Liver (tissue), 7 donors: ENCODE measurements at regions not wholly inside any gene's neighbourhood (a gene's known extent, or its start where the extent isn't known, plus 50 kb on each side); places are given as distances from the start of the nearest gene placed in this dataset.

Source experiments
- DNase-seq: peaks from one replicate; pipeline ENCODE4 v3.0.0-alpha.2; 2017; ENCODE audit warnings: low spot score
- H3K27ac ChIP-seq, 2 donors: one replicate each; pipeline ENCODE4 v1.7.0; 2013; ENCODE audit warnings: inconsistent platforms in 2 of 2, low read length in 2 of 2, control low read depth in 1 of 2, low read depth in 1 of 2, mild to moderate bottlenecking in 1 of 2
- H3K27me3 ChIP-seq, 4 donors: one replicate each; pipeline versions ENCODE4 v1.6.1 to v1.7.0; 2013; ENCODE audit warnings: low read length in 3 of 4, inconsistent platforms in 1 of 4, mild to moderate bottlenecking in 1 of 4, moderate library complexity in 1 of 4; ENCODE audit not compliant: control insufficient read depth in 4 of 4, insufficient read depth in 4 of 4
- H3K36me3 ChIP-seq, 4 donors: one replicate each; pipeline versions ENCODE4 v1.6.1 to v1.7.0; 2013; ENCODE audit warnings: low read length in 3 of 4, mild to moderate bottlenecking in 3 of 4, low read depth in 1 of 4, moderate library complexity in 1 of 4; ENCODE audit not compliant: control insufficient read depth in 4 of 4, insufficient read depth in 3 of 4
- H3K4me1 ChIP-seq, 4 donors: one replicate each; pipeline versions ENCODE4 v1.6.1 to v1.7.0; 2013; ENCODE audit warnings: low read length in 3 of 4, mild to moderate bottlenecking in 3 of 4, moderate library complexity in 1 of 4; ENCODE audit not compliant: control insufficient read depth in 4 of 4, insufficient read depth in 4 of 4
- H3K4me3 ChIP-seq, 3 donors: one replicate each; pipeline versions ENCODE4 v1.6.1 to v1.7.0; 2013; ENCODE audit warnings: low read length in 3 of 3, control low read depth in 1 of 3, low read depth in 1 of 3, mild to moderate bottlenecking in 1 of 3
- H3K9ac ChIP-seq, 2 donors: one replicate each; pipeline ENCODE4 v1.7.0; 2013; ENCODE audit warnings: low read length in 2 of 2, mild to moderate bottlenecking in 2 of 2, moderate library complexity in 2 of 2, control low read depth in 1 of 2, low read depth in 1 of 2
- H3K9me3 ChIP-seq, 4 donors: one replicate each; pipeline versions ENCODE4 v1.6.1 to v1.7.0; 2013; ENCODE audit warnings: low read length in 3 of 4; ENCODE audit not compliant: control insufficient read depth in 4 of 4
- EGR1 ChIP-seq, 2 donors: IDR thresholded peaks; 2 replicates each; pipeline ENCODE4 v1.6.1; 2016 to 2018; ENCODE audit warnings: antibody characterized with exemption in 2 of 2, low read depth in 2 of 2
- FOXA1 ChIP-seq: IDR thresholded peaks from 2 replicates; pipeline ENCODE4 v1.6.1; 2016; ENCODE audit warnings: antibody characterized with exemption
- FOXA2 ChIP-seq: IDR thresholded peaks from 2 replicates; pipeline ENCODE4 v1.6.1; 2016; ENCODE audit warnings: antibody characterized with exemption
- GABPA ChIP-seq, 2 donors: IDR thresholded peaks in 1 of 2; conservative IDR thresholded peaks in 1 of 2; 2 replicates each; pipeline ENCODE4 v1.6.1; 2016; ENCODE audit warnings: antibody characterized with exemption in 2 of 2, mild to moderate bottlenecking in 1 of 2, moderate library complexity in 1 of 2
- HNF4A ChIP-seq, 2 donors: conservative IDR thresholded peaks; 2 replicates each; pipeline ENCODE4 v1.6.1; 2016; ENCODE audit warnings: antibody characterized with exemption in 2 of 2, mild to moderate bottlenecking in 2 of 2
- JUND ChIP-seq, 2 donors: IDR thresholded peaks; 2 replicates each; pipeline ENCODE4 v1.6.1; 2016; ENCODE audit warnings: antibody characterized with exemption in 2 of 2
- NR2F2 ChIP-seq: IDR thresholded peaks from 2 replicates; pipeline ENCODE4 v1.6.1; 2016; ENCODE audit warnings: antibody characterized with exemption
- RAD21 ChIP-seq, 2 donors: IDR thresholded peaks; 2 replicates each; pipeline ENCODE4 v1.6.1; 2016; ENCODE audit warnings: antibody characterized with exemption in 2 of 2, mild to moderate bottlenecking in 2 of 2
- RXRA ChIP-seq, 2 donors: IDR thresholded peaks; 2 replicates each; pipeline ENCODE4 v1.6.1; 2017 to 2018; ENCODE audit warnings: antibody characterized with exemption in 2 of 2, mild to moderate bottlenecking in 1 of 2
- SP1 ChIP-seq: IDR thresholded peaks from 2 replicates; pipeline ENCODE4 v1.6.1; 2018; ENCODE audit warnings: antibody characterized with exemption, mild to moderate bottlenecking
- TAF1 ChIP-seq: conservative IDR thresholded peaks from 2 replicates; pipeline ENCODE4 v1.6.1; 2016; ENCODE audit warnings: antibody characterized with exemption, mild to moderate bottlenecking
- YY1 ChIP-seq: IDR thresholded peaks from 2 replicates; pipeline ENCODE4 v1.6.1; 2016; ENCODE audit warnings: antibody characterized with exemption, mild to moderate bottlenecking
- ZBTB33 ChIP-seq: IDR thresholded peaks from 2 replicates; pipeline ENCODE4 v1.6.1; 2016; ENCODE audit warnings: antibody characterized with exemption
- WGBS: extraction: QIAGEN DNeasy Blood & Tissue Kit; methylation state at CpG from one replicate; pipeline ENCODE4 v1.1.7; 2013; 5-methylcytosine and 5-hydroxymethylcytosine counted together
- TF ChIP-seq, protein P1 (sequence below): IDR thresholded peaks from 2 replicates; pipeline ENCODE4 v1.6.1; 2016; ENCODE audit warnings: antibody characterized with exemption
- TF ChIP-seq, protein P2 (sequence below): IDR thresholded peaks from 2 replicates; pipeline ENCODE4 v1.6.1; 2016; ENCODE audit warnings: antibody characterized with exemption
- donor health status: healthy.
- donor health status: healthy.
- donor health status: healthy.
- donor health status: healthy.

- DNase-seq: no peak
- Histone ChIP-seq H3K9ac (no peak overlapping the region), H3K9me3 (peaks cover 9 to 30% (median 25%) of the 10 kb centered on the region in 4 donors), H3K4me1 (no peaks in the 10 kb centered on the region), H3K27ac (no peak overlapping the region), H3K27me3 (no peaks in the 10 kb centered on the region), H3K4me3 (peak overlapping the region in 2 of 3 donors; percentile 40 to 59), H3K36me3 (no peaks in the 10 kb centered on the region)
- WGBS: 70% methylated on average over 2 of the region's 2 CpGs
- no peak for TF ChIP-seq HNF4A (conservative IDR thresholded peaks at IDR 0.05)
- TF ChIP-seq, protein P1, sequence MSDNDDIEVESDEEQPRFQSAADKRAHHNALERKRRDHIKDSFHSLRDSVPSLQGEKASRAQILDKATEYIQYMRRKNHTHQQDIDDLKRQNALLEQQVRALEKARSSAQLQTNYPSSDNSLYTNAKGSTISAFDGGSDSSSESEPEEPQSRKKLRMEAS: no peak
- TF ChIP-seq SP1: no peak
- TF ChIP-seq FOXA2: no peak
- no peak for TF ChIP-seq ZBTB33
- TF ChIP-seq JUND (IDR thresholded peaks at IDR 0.05): no peak
- no peak for TF ChIP-seq NR2F2
- TF ChIP-seq TAF1: no peak
- no peak for TF ChIP-seq RXRA (IDR thresholded peaks at IDR 0.05)
- no peak for TF ChIP-seq GABPA (IDR thresholded peaks at IDR 0.05 in 1 of 2, conservative IDR thresholded peaks at IDR 0.05 in 1 of 2)
- TF ChIP-seq, protein P2, sequence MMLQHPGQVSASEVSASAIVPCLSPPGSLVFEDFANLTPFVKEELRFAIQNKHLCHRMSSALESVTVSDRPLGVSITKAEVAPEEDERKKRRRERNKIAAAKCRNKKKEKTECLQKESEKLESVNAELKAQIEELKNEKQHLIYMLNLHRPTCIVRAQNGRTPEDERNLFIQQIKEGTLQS: no peak
- no peak for TF ChIP-seq EGR1 (IDR thresholded peaks at IDR 0.05; ENCODE audit: low read depth in 2 of 2)
- TF ChIP-seq FOXA1: no peak
Observed at GRCh38 chr6:62652692-62653328, 366.8 kb upstream of the KHDRBS2 start.

- 45% methylated on average over 2 of the region's 2 CpGs for WGBS
- H3K9me3 ChIP-seq: peaks cover 4 to 9% (median 6%) of the 10 kb centered on the region in 4 donors
- TF ChIP-seq YY1: no peak
- TF ChIP-seq JUND (IDR thresholded peaks at IDR 0.05): no peak
- no peak for TF ChIP-seq HNF4A (conservative IDR thresholded peaks at IDR 0.05)
- TF ChIP-seq GABPA (IDR thresholded peaks at IDR 0.05 in 1 of 2, conservative IDR thresholded peaks at IDR 0.05 in 1 of 2): no peak
- no peak for TF ChIP-seq SP1
- TF ChIP-seq RAD21 (IDR thresholded peaks at IDR 0.05): no peak
- TF ChIP-seq ZBTB33: no peak
- TF ChIP-seq EGR1 (IDR thresholded peaks at IDR 0.05; ENCODE audit: low read depth in 2 of 2): no peak
- TF ChIP-seq RXRA (IDR thresholded peaks at IDR 0.05): no peak
- no peak for TF ChIP-seq TAF1
- TF ChIP-seq, protein P2: no peak
- TF ChIP-seq NR2F2: no peak
Observed at GRCh38 chr6:62645274-62645673, 359.2 kb upstream of the KHDRBS2 start.

More at GRCh38 chr6:62645274-62645673, 359.2 kb upstream of the KHDRBS2 start:
- H3K4me3 ChIP-seq: no peak overlapping the region
- H3K36me3 ChIP-seq: no peaks in the 10 kb centered on the region
- no peaks in the 10 kb centered on the region for H3K27me3 ChIP-seq
- H3K4me1 ChIP-seq: no peaks in the 10 kb centered on the region
- H3K27ac ChIP-seq: no peak overlapping the region
- no peak overlapping the region for H3K9ac ChIP-seq
- no peak for DNase-seq
